Neural cell (in vitro differentiated cells): ENCODE measurements at regions not wholly inside any gene's neighbourhood (a gene's known extent, or its start where the extent isn't known, plus 50 kb on each side); places are given as distances from the start of the nearest gene placed in this dataset.

Experiments
- H2AFZ ChIP-seq: fragments of 200-600, 300-800 bp; sonication (generic), shearing (Covaris generic); 2 replicates; pipeline ENCODE4 v1.6.0; 2014; ENCODE audit warnings: low read depth, mild to moderate bottlenecking, antibody characterized with exemption, low read length, moderate library complexity
- H3F3A ChIP-seq: fragments of 200-600 bp; shearing (Covaris generic); 2 replicates; pipeline ENCODE4 v1.6.1; 2016; ENCODE audit warnings: mild to moderate bottlenecking, moderate library complexity, mixed read lengths, antibody characterized with exemption, low read length; ENCODE audit not compliant: insufficient read depth, poor library complexity, severe bottlenecking
- H3K27ac ChIP-seq: fragments of 200-600, 300-800 bp; sonication (generic), shearing (Covaris generic); 2 replicates; pipeline ENCODE4 v1.5.1; 2014; ENCODE audit warnings: mild to moderate bottlenecking, low read length, moderate library complexity
- H3K27me3 ChIP-seq: fragments of 300-800, 200-600 bp; sonication (generic), shearing (Covaris generic); 2 replicates; pipeline ENCODE4 v1.6.0; 2014; ENCODE audit warnings: mild to moderate bottlenecking, low read depth, low read length, moderate library complexity; ENCODE audit not compliant: insufficient read depth
- H3K36me3 ChIP-seq: fragments of 300-800, 200-600 bp; sonication (generic), shearing (Covaris generic); 2 replicates; pipeline ENCODE4 v1.5.1; 2014; ENCODE audit warnings: mild to moderate bottlenecking, antibody characterized with exemption, low read length, moderate library complexity; ENCODE audit not compliant: insufficient read depth
- H3K4me2 ChIP-seq: fragments of 300-800, 200-600 bp; sonication (generic), shearing (Covaris generic); 2 replicates; pipeline ENCODE4 v1.6.0; 2014; ENCODE audit warnings: mild to moderate bottlenecking, low read length
- H3K4me3 ChIP-seq: fragments of 300-800, 200-600 bp; sonication (generic), shearing (Covaris generic); 2 replicates; pipeline ENCODE4 v1.5.1; 2014; ENCODE audit warnings: mild to moderate bottlenecking, low read length, moderate library complexity
- H3K79me2 ChIP-seq: fragments of 200-600 bp; shearing (Covaris generic); replicated peaks from 2 replicates; pipeline ENCODE4 v1.6.0; 2014; ENCODE audit warnings: mild to moderate bottlenecking, low read length, moderate library complexity; ENCODE audit not compliant: insufficient read depth
- H3K9ac ChIP-seq: fragments of 300-800, 200-600 bp; sonication (generic), shearing (Covaris generic); 2 replicates; pipeline ENCODE4 v1.6.1; 2016; ENCODE audit warnings: mild to moderate bottlenecking, low read length, mixed read lengths
- H3K9me2 ChIP-seq: fragments of 200-600 bp; shearing (Covaris generic); 2 replicates; pipeline ENCODE4 v1.6.1; 2016; ENCODE audit warnings: mild to moderate bottlenecking, low read length, mixed read lengths; ENCODE audit not compliant: insufficient read depth
- H3K9me3 ChIP-seq: fragments of 200-600, 300-800 bp; sonication (generic), shearing (Covaris generic); 2 replicates; pipeline ENCODE4 v1.6.1; 2016; ENCODE audit warnings: mild to moderate bottlenecking, mixed run types, low read length, moderate library complexity, mixed read lengths
- H4K20me1 ChIP-seq: fragments of 200-600 bp; shearing (Covaris generic); 2 replicates; pipeline ENCODE4 v1.6.1; 2016; ENCODE audit warnings: mild to moderate bottlenecking, mixed run types; ENCODE audit not compliant: insufficient read depth
- EP300 ChIP-seq: fragments of 450-650 bp; conservative IDR thresholded peaks from 2 replicates; pipeline ENCODE4 v1.6.1; 2014; ENCODE audit warnings: antibody characterized with exemption, mild to moderate bottlenecking, moderate library complexity; ENCODE audit not compliant: poor library complexity, severe bottlenecking
- EZH2 ChIP-seq: fragments of 200-600, 300-800 bp; shearing (Covaris generic), sonication (generic); IDR thresholded peaks from 2 replicates; pipeline ENCODE4 v1.6.1; 2014; ENCODE audit warnings: antibody characterized with exemption, low read length, borderline replicate concordance, mild to moderate bottlenecking; ENCODE audit not compliant: insufficient read depth, poor library complexity, severe bottlenecking
- MXI1 ChIP-seq: fragments of 450-650 bp; conservative IDR thresholded peaks from 2 replicates; pipeline ENCODE4 v1.6.1; 2014; ENCODE audit warnings: antibody characterized with exemption, mild to moderate bottlenecking; ENCODE audit not compliant: poor library complexity, severe bottlenecking
- POLR2AphosphoS5 ChIP-seq: IDR thresholded peaks from 2 replicates; pipeline ENCODE4 v1.6.1; 2012
- RAD21 ChIP-seq: fragments of 450-650 bp; conservative IDR thresholded peaks from 2 replicates; pipeline ENCODE4 v1.6.1; 2014; ENCODE audit warnings: antibody characterized with exemption, mild to moderate bottlenecking, moderate library complexity
- SMC3 ChIP-seq: fragments of 450-650 bp; conservative IDR thresholded peaks from 2 replicates; pipeline ENCODE4 v1.6.1; 2014; ENCODE audit warnings: antibody characterized with exemption, mild to moderate bottlenecking, moderate library complexity; ENCODE audit not compliant: poor library complexity
- TAF1 ChIP-seq: IDR thresholded peaks from 2 replicates; pipeline ENCODE4 v1.6.1; 2012; ENCODE audit warnings: low read depth
- TF ChIP-seq, protein P1 (sequence below): fragments of 450-650 bp; IDR thresholded peaks from 2 replicates; pipeline ENCODE4 v1.5.1; 2014; ENCODE audit warnings: antibody characterized with exemption, mild to moderate bottlenecking, moderate library complexity; ENCODE audit not compliant: poor library complexity, severe bottlenecking
- TF ChIP-seq, protein P2 (sequence below): IDR thresholded peaks from 2 replicates; pipeline ENCODE4 v1.6.1; 2012; ENCODE audit warnings: borderline replicate concordance

DNA sequence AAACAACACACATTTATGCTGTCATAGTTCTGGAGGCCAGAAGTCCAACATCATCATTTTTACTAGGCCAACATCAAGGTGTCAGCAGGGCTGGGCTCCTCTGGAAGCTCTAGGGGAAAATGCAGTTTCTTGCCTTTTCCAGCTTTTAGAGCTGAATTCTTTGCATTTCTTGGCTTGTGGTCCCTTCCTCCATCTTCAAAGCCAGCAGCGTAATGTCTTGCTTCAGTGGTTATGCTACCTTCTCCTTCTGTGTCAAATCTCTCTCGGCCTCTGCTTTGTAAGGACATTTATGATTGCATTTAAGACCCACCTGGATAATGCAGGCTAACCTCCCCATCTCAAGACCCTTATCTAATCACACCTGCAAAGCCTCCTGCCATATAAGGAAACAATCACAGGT, 66.5 kb upstream of the ANKRD1 start:
- Histone ChIP-seq H4K20me1 (no peaks in the 10 kb centered on the region), H3K9me2 (no peaks in the 10 kb centered on the region), H3K27me3 (no peaks in the 10 kb centered on the region), H3K4me3 (no peak overlapping the region), H3K27ac (peak overlapping the region; percentile 94), H3F3A (peaks cover 16% of the 10 kb centered on the region), H3K79me2 (no peaks in the 10 kb centered on the region), H2AFZ (no peak overlapping the region), H3K36me3 (no peaks in the 10 kb centered on the region), H3K4me2 (no peak overlapping the region), H3K9ac (peak overlapping the region; percentile 63), H3K9me3 (no peaks in the 10 kb centered on the region)
- TF ChIP-seq EZH2 (no peak), POLR2AphosphoS5 (no peak), SMC3 (no peak), RAD21 (no peak), MXI1 (no peak), TAF1 (no peak), EP300 (no peak)
- TF ChIP-seq, protein P1, sequence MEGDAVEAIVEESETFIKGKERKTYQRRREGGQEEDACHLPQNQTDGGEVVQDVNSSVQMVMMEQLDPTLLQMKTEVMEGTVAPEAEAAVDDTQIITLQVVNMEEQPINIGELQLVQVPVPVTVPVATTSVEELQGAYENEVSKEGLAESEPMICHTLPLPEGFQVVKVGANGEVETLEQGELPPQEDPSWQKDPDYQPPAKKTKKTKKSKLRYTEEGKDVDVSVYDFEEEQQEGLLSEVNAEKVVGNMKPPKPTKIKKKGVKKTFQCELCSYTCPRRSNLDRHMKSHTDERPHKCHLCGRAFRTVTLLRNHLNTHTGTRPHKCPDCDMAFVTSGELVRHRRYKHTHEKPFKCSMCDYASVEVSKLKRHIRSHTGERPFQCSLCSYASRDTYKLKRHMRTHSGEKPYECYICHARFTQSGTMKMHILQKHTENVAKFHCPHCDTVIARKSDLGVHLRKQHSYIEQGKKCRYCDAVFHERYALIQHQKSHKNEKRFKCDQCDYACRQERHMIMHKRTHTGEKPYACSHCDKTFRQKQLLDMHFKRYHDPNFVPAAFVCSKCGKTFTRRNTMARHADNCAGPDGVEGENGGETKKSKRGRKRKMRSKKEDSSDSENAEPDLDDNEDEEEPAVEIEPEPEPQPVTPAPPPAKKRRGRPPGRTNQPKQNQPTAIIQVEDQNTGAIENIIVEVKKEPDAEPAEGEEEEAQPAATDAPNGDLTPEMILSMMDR, result no peak
- TF ChIP-seq, protein P2, sequence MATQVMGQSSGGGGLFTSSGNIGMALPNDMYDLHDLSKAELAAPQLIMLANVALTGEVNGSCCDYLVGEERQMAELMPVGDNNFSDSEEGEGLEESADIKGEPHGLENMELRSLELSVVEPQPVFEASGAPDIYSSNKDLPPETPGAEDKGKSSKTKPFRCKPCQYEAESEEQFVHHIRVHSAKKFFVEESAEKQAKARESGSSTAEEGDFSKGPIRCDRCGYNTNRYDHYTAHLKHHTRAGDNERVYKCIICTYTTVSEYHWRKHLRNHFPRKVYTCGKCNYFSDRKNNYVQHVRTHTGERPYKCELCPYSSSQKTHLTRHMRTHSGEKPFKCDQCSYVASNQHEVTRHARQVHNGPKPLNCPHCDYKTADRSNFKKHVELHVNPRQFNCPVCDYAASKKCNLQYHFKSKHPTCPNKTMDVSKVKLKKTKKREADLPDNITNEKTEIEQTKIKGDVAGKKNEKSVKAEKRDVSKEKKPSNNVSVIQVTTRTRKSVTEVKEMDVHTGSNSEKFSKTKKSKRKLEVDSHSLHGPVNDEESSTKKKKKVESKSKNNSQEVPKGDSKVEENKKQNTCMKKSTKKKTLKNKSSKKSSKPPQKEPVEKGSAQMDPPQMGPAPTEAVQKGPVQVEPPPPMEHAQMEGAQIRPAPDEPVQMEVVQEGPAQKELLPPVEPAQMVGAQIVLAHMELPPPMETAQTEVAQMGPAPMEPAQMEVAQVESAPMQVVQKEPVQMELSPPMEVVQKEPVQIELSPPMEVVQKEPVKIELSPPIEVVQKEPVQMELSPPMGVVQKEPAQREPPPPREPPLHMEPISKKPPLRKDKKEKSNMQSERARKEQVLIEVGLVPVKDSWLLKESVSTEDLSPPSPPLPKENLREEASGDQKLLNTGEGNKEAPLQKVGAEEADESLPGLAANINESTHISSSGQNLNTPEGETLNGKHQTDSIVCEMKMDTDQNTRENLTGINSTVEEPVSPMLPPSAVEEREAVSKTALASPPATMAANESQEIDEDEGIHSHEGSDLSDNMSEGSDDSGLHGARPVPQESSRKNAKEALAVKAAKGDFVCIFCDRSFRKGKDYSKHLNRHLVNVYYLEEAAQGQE, result no peak

DNA sequence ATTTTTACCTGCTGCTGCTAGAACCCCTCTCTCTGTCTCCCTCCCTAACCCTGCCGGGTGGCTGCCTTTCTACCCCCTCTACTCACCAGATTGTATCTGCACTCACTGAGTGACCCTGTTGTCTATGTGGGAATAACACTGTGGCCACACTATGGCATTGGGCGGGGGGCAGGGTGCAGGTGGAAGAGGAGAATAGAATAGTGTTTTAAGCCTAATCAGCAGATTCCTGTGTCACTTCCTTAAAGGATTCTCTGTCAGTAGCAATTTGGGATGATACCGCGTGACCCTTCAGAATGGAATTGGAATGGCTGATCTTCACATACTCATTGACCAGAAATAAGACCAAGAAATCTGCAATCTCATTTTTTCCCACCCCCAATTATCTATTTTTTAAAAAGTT, 67.1 kb upstream of the ANKRD1 start:
- no peaks in the 10 kb centered on the region for H4K20me1 ChIP-seq
- no peak overlapping the region for H3K4me2 ChIP-seq
- no peaks in the 10 kb centered on the region for H3K36me3 ChIP-seq
- no peaks in the 10 kb centered on the region for H3K9me2 ChIP-seq
- H3K79me2 ChIP-seq, result no peaks in the 10 kb centered on the region
- H3K9ac ChIP-seq, result no peak overlapping the region
- no peaks in the 10 kb centered on the region for H3K9me3 ChIP-seq
- H2AFZ ChIP-seq, result no peak overlapping the region
- TF ChIP-seq TAF1 (no peak), EP300 (no peak), SMC3 (no peak), RAD21 (no peak), MXI1 (no peak), EZH2 (no peak), POLR2AphosphoS5 (no peak)
- TF ChIP-seq, protein P1, result no peak
- TF ChIP-seq, protein P2, result no peak
- H3F3A ChIP-seq, result peaks cover 16% of the 10 kb centered on the region
- H3K4me3 ChIP-seq, result no peak overlapping the region
- H3K27ac ChIP-seq, result peak overlapping the region; percentile 94
- no peaks in the 10 kb centered on the region for H3K27me3 ChIP-seq
